ENCODE measurements at regions not wholly inside any gene's neighbourhood (a gene's known extent, or its start where the extent isn't known, plus 50 kb on each side); places are given as distances from the start of the nearest gene placed in this dataset.

GRCh38 chr5:158143081-158143480 is 284.1 kb upstream of the CLINT1 start:
- TF ChIP-seq CTCF (IDR thresholded peaks at IDR 0.05 in 4 of 5, conservative IDR thresholded peaks at IDR 0.05 in 1 of 5) (no peak), POLR2A (IDR thresholded peaks at IDR 0.05) (no peak)

Data from gastrocnemius medialis (tissue), 4 donors.